ENCODE measurements at regions not wholly inside any gene's neighbourhood (a gene's known extent, or its start where the extent isn't known, plus 50 kb on each side); places are given as distances from the start of the nearest gene placed in this dataset.

DNA sequence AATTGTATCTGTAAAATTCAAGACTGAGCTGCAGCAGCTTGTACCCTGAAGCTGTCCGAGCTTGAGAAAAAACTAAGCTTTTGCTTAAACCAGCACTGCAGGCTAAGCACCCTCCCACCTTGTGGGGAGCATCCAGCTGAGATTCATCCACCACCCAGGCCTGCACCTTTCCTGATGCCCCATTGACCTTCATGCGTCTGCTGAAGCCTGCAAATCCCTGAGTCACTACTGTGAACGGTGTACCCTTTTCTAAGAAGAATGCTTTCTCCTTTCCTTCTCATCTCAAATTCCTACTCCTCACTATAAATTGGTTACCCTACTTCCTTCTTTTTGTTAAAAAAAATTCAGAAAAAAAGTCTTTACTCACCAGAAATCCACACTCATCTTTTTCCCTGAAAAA lies 90.9 kb upstream of the RGS18 start:
- no peak for DNase-seq

DNA sequence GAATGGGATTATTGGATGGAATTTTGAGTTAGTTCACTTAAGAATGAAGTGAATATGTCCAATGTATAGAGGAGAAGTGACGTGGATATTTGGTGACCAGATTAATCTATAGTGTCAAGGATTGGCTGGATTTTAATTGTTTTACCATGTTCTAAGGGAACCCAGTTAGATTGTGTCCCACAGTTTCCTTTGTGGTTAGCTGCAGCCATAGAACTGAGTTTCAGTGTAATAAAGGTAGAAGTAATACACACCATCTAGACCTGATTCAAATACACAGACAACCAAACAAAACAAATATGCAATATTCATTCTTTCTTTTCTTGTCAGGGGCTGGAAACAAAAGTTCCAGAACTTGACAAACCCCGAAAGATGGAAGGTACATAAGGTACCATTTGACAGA lies 88.0 kb upstream of the RGS18 start:
- no peak for DNase-seq

DNA sequence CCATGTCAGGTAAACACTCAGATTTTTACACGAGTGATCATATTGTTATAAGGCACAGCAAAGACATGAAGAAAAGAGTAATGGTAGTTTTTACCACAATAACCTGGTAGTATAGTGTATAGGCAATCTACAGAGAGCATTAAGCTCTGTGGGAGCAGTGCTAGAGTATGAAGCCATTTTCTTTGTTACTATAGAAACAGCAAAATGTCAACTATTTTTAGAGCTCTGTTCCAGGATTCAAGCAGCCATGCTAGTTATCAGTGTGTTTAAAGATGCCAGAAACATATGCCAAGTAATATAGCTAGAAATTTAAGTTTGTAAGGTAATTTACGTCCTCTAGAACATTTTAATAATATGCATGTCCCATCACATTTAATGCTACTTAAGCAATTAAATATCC lies 77.6 kb upstream of the RGS18 start:
- DNase-seq, result no peak

DNA sequence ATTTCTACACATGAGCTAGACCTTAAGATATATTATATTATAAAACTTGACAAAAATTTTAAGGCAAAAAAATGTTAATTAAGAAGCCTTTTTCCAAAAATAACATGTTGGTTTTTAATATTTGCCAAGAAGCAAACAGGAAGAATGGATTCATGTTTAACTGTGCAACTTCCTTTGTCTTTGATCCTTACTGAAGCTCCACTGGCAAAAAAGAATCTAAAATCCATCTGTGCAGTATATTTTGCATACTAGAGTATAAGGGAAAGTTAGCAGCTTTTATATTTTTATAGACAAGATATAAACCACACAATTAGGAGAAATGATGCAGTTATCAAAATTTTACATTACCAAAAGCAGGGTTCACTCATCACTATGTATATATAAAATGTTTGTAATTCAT lies 76.9 kb upstream of the RGS18 start:
- no peak for DNase-seq

DNA sequence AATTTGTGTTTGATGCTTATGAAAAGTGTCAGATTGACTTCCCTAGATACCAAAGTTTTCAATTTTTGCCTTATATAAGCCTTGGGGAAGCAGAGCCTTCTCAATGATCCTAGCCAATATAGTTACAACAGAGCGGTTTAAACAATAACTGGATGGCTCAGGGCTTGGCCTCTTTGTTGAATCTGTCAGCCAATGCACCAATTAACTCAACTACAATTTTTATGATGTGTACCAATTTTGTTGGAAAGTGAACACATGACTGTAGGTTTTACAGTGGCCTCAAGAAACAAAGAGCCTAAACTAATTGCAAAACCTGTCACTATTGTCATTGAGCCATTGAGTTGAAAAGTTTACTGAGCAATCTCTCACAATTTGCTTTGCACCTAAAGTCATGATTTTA lies 71.6 kb upstream of the RGS18 start:
- no peak for DNase-seq

DNA sequence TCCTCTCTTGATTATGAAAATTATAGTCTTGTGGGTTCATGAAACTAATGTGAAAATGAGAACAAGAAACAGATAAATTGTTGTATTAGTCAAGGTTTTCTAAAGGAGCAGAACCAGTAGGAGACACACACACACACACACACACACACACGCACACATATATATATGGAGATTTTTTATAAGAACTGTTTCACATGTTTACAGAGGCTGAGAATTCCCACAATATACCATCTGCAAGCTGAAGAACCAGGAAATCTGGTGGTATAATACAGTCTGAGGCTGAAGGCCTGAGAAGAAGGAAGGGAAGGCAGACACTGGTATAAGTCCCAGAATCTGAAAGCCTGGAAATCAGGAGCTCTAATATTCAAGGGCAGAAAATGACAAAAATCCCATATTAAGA lies 70.9 kb upstream of the RGS18 start:
- no peak for DNase-seq

DNA sequence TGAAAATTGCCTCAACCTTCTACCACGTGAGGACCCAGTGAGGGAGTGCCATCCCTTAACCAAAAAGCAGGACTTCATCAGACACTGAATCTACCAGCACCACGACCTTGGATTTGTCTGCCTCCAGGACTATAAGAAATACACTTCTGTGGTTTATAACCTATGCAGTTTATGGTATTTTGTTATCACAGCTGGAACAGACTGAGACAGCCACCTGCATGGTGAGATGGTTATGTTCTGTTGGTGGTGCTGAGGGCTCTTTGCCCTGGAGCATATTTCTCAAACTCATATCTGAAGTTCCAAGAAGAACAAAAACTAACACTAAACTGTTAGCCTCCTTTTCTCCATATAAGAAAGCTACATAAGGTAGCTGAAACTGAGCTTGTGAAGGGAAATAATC lies 69.8 kb upstream of the RGS18 start:
- DNase-seq, result no peak

DNA sequence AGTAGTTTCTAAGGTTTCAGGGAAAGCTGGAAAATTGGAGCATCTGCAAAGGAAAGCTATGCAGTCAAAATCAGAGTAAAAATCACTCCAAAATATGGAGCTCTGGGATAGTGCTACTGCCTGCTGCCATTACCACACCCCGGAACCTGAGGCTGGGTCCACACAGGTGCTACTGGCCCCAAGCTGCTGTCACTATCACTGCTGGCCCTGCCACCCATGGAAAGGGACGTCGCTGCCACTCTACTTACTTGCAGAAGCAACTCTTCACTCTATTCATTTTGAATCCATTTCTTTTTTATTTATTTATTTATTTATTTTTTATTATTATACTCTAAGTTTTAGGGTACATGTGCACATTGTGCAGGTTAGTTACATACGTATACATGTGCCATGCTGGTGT lies 60.3 kb upstream of the RGS18 start:
- no peak for DNase-seq

DNA sequence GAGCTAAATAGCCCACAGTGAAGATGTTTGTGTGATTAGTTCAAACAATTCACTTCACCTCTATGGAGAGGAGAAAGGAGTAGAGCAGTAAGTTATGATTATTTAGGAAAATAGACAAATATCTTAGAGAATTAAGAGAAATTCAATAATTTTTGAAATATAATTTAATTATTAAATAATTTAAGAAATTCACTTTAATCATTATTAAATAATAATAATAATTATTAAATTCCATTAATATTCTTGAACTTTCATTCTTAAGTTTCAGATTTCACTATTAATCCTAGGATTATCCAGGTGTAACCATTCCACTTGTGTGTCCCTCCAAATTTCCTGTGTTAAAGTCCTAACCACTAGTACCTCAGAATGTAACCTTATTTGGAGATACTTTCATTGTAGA lies 58.9 kb upstream of the RGS18 start:
- DNase-seq, result no peak

DNA sequence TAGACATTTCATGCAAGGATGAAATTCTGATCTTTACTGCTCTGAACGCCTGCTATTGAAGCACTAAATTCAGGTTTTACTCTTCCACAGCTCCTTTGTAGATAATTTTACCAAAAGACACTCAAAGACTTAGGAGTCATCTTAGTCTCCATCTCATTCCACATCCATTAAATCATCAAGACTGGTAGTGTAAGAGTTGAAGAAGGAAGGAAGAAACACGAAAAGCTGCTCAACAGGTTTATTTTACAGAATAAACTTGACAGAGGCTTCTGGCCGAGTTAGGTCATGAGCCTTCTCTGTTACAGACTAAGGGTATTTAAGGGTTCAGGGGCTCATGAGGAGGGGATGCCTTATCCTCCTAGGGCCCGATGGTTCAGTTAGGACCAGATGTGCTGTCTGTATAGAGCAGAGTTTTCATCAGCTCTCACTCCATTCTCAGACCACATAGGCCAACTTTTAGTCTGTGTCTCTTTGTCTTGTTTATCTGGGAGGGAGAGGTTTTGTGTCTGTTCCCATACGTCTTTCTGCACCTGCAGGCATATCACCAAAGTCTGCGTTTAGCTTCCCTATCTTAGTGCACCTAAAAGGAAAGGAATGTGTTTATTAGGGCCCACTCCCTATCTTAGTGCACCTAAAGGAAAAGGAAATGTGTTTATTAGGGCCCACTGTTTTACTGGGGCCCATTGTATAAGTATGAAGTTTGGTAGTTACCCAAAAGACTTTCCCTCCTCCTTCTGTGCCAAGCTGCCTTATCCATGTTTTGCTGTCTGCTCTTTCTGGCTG lies 57.4 kb upstream of the RGS18 start:
- no peak for DNase-seq

DNA sequence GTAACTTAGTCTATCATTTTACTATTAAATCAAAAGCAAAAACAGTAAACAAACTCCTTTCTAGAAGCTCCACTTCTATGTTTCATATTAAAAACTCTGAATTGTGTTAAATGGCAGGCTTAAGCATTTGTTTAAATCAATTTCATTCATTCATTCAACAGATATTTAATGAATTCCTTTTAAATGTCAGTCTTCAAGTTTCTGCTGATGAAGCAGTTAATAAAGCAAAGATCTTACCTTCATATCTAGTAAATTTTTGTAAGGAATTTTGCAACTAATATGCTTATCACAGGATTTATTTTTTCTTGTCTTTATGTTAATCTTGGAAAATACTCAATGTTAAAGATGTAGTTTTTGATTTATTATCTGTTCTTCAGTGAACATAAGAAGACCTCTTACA lies 54.1 kb upstream of the RGS18 start:
- DNase-seq, result no peak

DNA sequence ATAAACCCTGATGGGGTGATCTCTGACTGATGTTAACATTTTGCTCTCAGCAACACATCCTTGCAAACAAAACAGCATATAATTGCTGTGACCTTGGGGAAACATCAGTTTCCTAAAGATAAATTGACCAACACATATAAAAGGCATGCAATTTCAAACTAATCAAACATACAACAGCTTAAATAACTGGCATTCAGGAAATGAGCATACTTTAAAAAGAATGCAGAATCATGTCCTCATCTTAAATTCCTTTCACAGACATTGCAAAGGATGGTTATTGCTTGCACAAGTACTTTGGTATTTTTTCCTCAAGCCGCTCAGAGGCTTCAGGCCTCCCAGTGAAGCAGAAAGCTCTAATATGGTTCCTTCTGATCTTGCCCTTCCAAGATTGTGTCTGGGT lies 53.4 kb upstream of the RGS18 start:
- DNase-seq, result no peak

DNA sequence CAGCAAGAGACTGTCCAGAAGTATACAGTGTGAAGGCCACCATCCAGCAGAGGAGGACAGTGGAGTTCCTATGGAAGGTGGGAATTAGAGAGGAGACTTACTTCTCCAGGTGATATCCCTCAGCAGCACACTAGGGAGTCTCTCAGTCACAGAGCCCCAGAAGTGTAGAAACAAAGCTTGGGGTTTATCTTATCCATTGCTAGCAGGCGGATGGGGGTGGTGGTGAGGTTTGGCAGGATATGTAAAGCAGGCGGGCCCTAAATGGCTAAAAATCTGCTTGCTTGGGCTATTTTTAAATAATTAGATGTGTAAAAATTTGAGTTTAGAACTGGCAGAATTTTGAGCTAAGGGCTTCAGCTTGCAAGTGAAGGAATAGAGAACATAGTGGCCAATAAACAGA lies 50.1 kb upstream of the RGS18 start:
- DNase-seq, result no peak

Data from anterior cingulate cortex (tissue), 58 donors.